Stimulated activated CD4-positive, alpha-beta T cell treated with anti-CD3 and anti-CD28 coated beads, TNF-alpha, amount 100 ng/mL, for 4 hours (primary cell): ENCODE measurements at regions not wholly inside any gene's neighbourhood (a gene's known extent, or its start where the extent isn't known, plus 50 kb on each side); places are given as distances from the start of the nearest gene placed in this dataset.
"Not testable (repeated sequence)": the region's sequence is repeated elsewhere in the genome, so short reads cannot be mapped to it uniquely, and the experiment has no call there.

Source experiments
- DNase-seq, 3 experiments: peaks; one replicate each; pipeline ENCODE4 v3.0.0-alpha.2; 2020; ENCODE audit warnings: low read depth in 3 of 3

- no peak for DNase-seq
Measured at GRCh38 chr14:88983755-88984154, 159.3 kb downstream of the TTC8 start.

GRCh38 chr14:88985654-88986053, 161.2 kb downstream of the TTC8 start:
- DNase-seq = no peak

- no peak for DNase-seq
Measured at GRCh38 chr14:88986146-88986841, 161.8 kb downstream of the TTC8 start.

GRCh38 chr14:88986908-88987307, 162.5 kb downstream of the TTC8 start:
- DNase-seq = not testable (repeated sequence)

- no peak for DNase-seq
Measured at GRCh38 chr14:88987516-88987915, 163.1 kb downstream of the TTC8 start.

- no peak for DNase-seq
Measured at GRCh38 chr14:88989911-88990310, 165.5 kb downstream of the TTC8 start.

- no peak for DNase-seq
Measured at GRCh38 chr14:88990856-88991255, 166.4 kb downstream of the TTC8 start.

GRCh38 chr14:88992011-88992410, 167.6 kb downstream of the TTC8 start:
- DNase-seq = no peak

GRCh38 chr14:88993946-88994345, 169.5 kb downstream of the TTC8 start:
- no peak for DNase-seq

- DNase-seq = no peak
Measured at GRCh38 chr14:88995437-88996198, 171.2 kb downstream of the TTC8 start.

- DNase-seq = no peak
Measured at GRCh38 chr14:88998027-88998426, 173.6 kb downstream of the TTC8 start.

- no peak for DNase-seq
Measured at GRCh38 chr14:88999137-88999536, 174.7 kb downstream of the TTC8 start.

GRCh38 chr14:89000007-89000942, 175.8 kb downstream of the TTC8 start:
- DNase-seq = no peak

GRCh38 chr14:89004166-89004565, 179.7 kb downstream of the TTC8 start:
- DNase-seq = no peak

GRCh38 chr14:89007906-89008305, 183.5 kb downstream of the TTC8 start:
- no peak for DNase-seq

GRCh38 chr14:89011355-89012281, 187.2 kb downstream of the TTC8 start:
- DNase-seq = no peak

GRCh38 chr14:89012282-89013097, 188.0 kb downstream of the TTC8 start:
- DNase-seq = no peak

- no peak for DNase-seq
Measured at GRCh38 chr14:89013098-89013504, 188.7 kb downstream of the TTC8 start.

GRCh38 chr14:89013698-89014568, 189.5 kb downstream of the TTC8 start:
- DNase-seq = no peak

GRCh38 chr14:89014569-89014850, 190.1 kb downstream of the TTC8 start:
- DNase-seq = no peak
